ENCODE measurements at regions not wholly inside any gene's neighbourhood (a gene's known extent, or its start where the extent isn't known, plus 50 kb on each side); places are given as distances from the start of the nearest gene placed in this dataset.
"Not testable (repeated sequence)": the region's sequence is repeated elsewhere in the genome, so short reads cannot be mapped to it uniquely, and the experiment has no call there.

DNA sequence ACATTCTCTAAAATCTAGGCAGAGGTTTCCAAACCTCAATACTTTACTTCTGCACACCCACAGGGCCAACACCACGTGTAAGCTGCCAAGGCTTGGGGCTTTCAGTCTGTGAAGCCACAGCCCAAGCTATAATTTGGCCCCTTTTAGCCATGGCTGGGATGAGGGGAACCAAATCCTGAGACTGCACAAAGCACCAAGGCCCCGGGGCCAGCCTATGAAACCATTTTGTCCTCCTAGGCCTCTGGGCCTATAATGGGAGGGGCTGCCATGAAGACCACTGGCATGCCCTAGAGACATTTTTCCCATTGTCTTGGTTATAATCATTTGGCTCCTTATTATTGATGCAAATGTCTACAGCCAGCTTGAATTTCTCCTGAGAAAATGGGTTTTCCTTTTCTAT is 513.0 kb upstream of the ADGRB3 start:
- no peaks in the 10 kb centered on the region for H3K36me3 ChIP-seq (ENCODE audit: control insufficient read depth, insufficient read depth, low read length)
- TF ChIP-seq, protein P1, sequence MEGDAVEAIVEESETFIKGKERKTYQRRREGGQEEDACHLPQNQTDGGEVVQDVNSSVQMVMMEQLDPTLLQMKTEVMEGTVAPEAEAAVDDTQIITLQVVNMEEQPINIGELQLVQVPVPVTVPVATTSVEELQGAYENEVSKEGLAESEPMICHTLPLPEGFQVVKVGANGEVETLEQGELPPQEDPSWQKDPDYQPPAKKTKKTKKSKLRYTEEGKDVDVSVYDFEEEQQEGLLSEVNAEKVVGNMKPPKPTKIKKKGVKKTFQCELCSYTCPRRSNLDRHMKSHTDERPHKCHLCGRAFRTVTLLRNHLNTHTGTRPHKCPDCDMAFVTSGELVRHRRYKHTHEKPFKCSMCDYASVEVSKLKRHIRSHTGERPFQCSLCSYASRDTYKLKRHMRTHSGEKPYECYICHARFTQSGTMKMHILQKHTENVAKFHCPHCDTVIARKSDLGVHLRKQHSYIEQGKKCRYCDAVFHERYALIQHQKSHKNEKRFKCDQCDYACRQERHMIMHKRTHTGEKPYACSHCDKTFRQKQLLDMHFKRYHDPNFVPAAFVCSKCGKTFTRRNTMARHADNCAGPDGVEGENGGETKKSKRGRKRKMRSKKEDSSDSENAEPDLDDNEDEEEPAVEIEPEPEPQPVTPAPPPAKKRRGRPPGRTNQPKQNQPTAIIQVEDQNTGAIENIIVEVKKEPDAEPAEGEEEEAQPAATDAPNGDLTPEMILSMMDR (IDR thresholded peaks at IDR 0.05; ENCODE audit: insufficient read depth, low read length, poor library complexity, severe bottlenecking) = no peak
- H3K27me3 ChIP-seq (replicated peaks; ENCODE audit: control insufficient read depth, insufficient read depth, low read length) = no peaks in the 10 kb centered on the region
- no peak for DNase-seq (ENCODE audit: extremely low read depth, insufficient read length)
- no peak overlapping the region for H3K4me3 ChIP-seq (replicated peaks; ENCODE audit: low read depth, low read length)

GRCh38 chr6:68120954-68121353 is 514.1 kb upstream of the ADGRB3 start:
- not testable (repeated sequence) for H3K27me3 ChIP-seq (replicated peaks; ENCODE audit: control insufficient read depth, insufficient read depth, low read length); H3K36me3 ChIP-seq (ENCODE audit: control insufficient read depth, insufficient read depth, low read length); DNase-seq (ENCODE audit: extremely low read depth, insufficient read length); H3K4me3 ChIP-seq (replicated peaks; ENCODE audit: low read depth, low read length)

DNA sequence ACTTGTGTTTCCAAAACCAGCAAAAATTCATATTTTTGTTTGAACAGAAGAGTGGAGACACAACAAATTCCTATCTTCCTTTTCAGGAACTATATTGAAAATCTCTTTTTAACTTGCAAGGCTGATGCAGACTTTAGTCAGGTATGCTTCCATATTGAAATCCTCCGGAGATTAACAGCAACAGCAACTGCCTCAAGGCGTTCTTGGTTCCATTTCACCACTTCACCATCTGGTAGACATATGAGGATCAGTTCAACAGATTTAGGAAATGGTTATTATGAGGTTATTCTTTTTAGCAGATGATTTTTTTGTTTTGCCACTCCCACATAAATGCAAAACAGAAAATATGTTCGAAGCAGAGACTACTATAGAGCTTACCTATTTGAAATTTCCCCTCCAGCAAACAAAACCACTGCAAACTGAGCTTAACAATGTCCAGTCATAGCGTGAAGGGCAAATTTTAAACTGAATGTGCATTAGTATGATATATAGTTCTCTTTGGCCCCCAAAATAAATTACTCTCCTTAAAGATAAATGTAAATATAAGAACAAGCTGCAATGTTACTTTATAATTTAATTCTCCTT is 520.5 kb upstream of the ADGRB3 start:
- Histone ChIP-seq H3K36me3 (ENCODE audit: control insufficient read depth, insufficient read depth, low read length) (no peaks in the 10 kb centered on the region), H3K27me3 (replicated peaks; ENCODE audit: control insufficient read depth, insufficient read depth, low read length) (no peaks in the 10 kb centered on the region), H3K4me3 (replicated peaks; ENCODE audit: low read depth, low read length) (no peak overlapping the region)
- DNase-seq (ENCODE audit: extremely low read depth, insufficient read length) = no peak
- TF ChIP-seq, protein P1 (IDR thresholded peaks at IDR 0.05; ENCODE audit: insufficient read depth, low read length, poor library complexity, severe bottlenecking) = no peak

DNA sequence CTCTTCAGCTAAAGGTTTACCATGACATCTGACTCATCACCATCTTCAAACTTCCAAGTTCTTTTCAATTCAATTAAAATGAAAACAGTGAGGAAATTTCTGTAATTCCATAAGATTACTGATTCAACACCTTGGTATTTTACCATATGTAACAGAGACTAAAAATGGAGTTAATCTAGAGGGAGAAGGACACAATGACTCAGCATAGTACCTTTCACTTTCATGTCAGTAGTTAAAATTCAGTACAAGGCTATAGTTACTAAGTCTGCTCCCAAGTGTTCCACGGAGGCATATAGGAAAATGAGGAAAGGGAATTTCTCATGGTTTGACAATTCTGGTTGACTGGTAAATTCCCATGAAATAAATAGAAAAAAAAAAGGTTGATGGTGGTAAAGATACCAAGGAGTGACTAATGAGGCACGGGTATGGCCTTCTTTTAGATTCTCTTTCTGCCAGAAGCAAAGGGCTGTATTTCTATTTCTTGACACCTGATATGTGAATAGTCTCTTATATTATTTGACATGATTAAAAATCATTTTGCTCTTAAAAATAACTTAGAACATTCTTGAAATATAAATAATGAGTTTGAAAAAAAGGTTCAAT is 526.7 kb upstream of the ADGRB3 start:
- H3K36me3 ChIP-seq (ENCODE audit: control insufficient read depth, insufficient read depth, low read length) = no peaks in the 10 kb centered on the region
- no peak for DNase-seq (ENCODE audit: extremely low read depth, insufficient read length)
- no peaks in the 10 kb centered on the region for H3K27me3 ChIP-seq (replicated peaks; ENCODE audit: control insufficient read depth, insufficient read depth, low read length)
- TF ChIP-seq, protein P1 (IDR thresholded peaks at IDR 0.05; ENCODE audit: insufficient read depth, low read length, poor library complexity, severe bottlenecking) = no peak
- no peak overlapping the region for H3K4me3 ChIP-seq (replicated peaks; ENCODE audit: low read depth, low read length)

DNA sequence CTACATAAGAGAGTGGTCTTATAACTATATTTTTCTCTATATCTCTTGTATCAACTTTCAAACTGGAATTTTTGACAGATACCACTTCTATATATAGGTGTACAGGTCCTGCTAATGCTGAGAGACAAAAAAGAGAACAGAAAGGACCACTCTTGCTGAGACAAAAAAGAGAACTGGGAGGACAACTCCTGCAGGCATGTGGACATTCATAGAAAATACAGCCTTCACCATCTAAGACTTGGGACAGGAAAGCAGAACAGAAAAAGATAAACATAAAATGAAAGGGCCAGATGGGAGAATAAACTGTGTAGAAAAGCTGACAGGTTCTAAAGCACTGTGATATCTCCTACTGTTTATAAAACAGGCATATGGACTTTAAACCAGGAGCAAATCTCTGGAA is 541.0 kb upstream of the ADGRB3 start:
- TF ChIP-seq, protein P1 (IDR thresholded peaks at IDR 0.05; ENCODE audit: insufficient read depth, low read length, poor library complexity, severe bottlenecking) = no peak
- Histone ChIP-seq H3K4me3 (replicated peaks; ENCODE audit: low read depth, low read length) (no peak overlapping the region), H3K27me3 (replicated peaks; ENCODE audit: control insufficient read depth, insufficient read depth, low read length) (no peaks in the 10 kb centered on the region), H3K36me3 (ENCODE audit: control insufficient read depth, insufficient read depth, low read length) (no peaks in the 10 kb centered on the region)
- DNase-seq (ENCODE audit: extremely low read depth, insufficient read length) = no peak

DNA sequence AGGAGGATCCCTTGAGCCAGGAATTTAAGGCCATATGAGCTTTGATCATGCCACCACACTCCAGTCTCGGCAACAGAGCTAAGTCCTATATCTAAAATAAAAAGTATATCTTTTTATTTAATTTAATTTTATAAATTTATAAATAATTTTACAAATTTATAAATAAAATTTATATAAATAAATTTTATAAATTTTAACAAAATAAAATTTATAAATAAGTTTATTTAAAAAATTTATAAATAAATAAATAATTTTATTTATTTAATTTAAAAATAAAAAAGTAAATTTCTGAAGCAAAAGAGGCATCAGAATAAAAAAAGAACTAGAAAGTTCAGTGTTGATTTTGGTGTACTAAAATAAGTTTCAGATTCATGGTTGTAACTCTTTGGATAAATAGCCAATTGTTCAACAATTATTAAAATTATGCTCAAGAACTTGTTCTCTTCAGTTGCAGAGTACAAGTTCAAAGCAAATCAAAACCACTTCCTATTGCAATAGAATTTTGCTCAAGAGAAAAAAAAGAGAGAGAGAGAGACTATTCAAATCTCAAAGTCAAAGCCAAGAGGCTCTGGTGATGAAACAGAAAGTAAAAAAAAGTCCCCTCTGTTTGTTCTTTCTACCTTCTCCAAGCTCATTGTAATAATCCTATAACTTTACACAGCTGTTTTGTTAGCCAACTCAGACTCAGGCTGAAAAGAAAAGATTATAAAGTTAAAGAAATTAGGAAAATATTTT is 547.5 kb upstream of the ADGRB3 start:
- TF ChIP-seq, protein P1 (IDR thresholded peaks at IDR 0.05; ENCODE audit: insufficient read depth, low read length, poor library complexity, severe bottlenecking) = no peak
- peak; percentile 34 for DNase-seq (ENCODE audit: extremely low read depth, insufficient read length)
- Histone ChIP-seq H3K4me3 (replicated peaks; ENCODE audit: low read depth, low read length) (no peak overlapping the region; the same call in 1 of the 2 replicates), H3K36me3 (ENCODE audit: control insufficient read depth, insufficient read depth, low read length) (no peaks in the 10 kb centered on the region), H3K27me3 (replicated peaks; ENCODE audit: control insufficient read depth, insufficient read depth, low read length) (no peaks in the 10 kb centered on the region)
